K562 (cell line): ENCODE measurements at regions not wholly inside any gene's neighbourhood (a gene's known extent, or its start where the extent isn't known, plus 50 kb on each side); places are given as distances from the start of the nearest gene placed in this dataset.

Experiments
- GATAD2A ChIP-seq: fragments of 450-650 bp; IDR thresholded peaks from 2 replicates; pipeline ENCODE4 v1.6.1; 2017
- JUNB ChIP-seq: fragments of 450-650 bp; formaldehyde crosslinking; conservative IDR thresholded peaks from 2 replicates; pipeline ENCODE4 v1.4.0; 2020; ENCODE audit warnings: mild to moderate bottlenecking
- MCM7 ChIP-seq, 2 experiments: fragments of 450-650 bp; IDR thresholded peaks; 2 replicates each; pipeline ENCODE4 v1.6.1; 2016 to 2018
- RBM22 ChIP-seq: fragments of 200-400 bp; formaldehyde crosslinking; IDR thresholded peaks from 2 replicates; pipeline ENCODE4 v1.6.1; 2018; ENCODE audit warnings: low read length, low read depth; ENCODE audit not compliant: poor library complexity, severe bottlenecking
- RFX5 ChIP-seq: IDR thresholded peaks from 2 replicates; pipeline ENCODE4 v1.6.1; 2011; ENCODE audit warnings: low read depth, mild to moderate bottlenecking, improper control_type of control experiment, low read length
- TF ChIP-seq, protein P1 (sequence below): IDR thresholded peaks from 2 replicates; pipeline ENCODE4 v1.6.1; 2016; ENCODE audit warnings: missing genetic modification characterization, missing compliant biosample characterization
- TF ChIP-seq, protein P2 (sequence below): fragments of 250-450 bp; sonication (Bioruptor Pico); IDR thresholded peaks from 2 replicates; pipeline ENCODE4 v1.4.0; 2020

DNA sequence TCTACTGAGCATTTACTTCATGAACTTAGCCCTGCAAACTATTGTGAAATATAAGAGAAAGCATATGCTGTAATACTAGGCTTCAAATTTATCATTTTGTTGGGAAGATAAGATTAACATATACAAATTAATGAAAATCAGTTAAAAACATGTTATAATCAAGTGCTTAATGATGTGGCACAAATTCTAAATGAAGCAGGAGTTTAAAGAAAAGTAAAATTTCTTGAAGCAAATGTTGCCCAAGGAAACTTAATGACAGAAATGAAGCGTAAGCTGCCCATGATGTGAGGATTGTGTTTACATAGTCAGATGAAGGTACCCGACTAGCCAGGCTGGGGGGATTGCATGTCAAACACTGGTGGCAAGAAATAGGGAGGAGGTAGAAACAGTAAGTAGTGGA is 103.1 kb upstream of the GAP43 start (continued):
- TF ChIP-seq, protein P1, sequence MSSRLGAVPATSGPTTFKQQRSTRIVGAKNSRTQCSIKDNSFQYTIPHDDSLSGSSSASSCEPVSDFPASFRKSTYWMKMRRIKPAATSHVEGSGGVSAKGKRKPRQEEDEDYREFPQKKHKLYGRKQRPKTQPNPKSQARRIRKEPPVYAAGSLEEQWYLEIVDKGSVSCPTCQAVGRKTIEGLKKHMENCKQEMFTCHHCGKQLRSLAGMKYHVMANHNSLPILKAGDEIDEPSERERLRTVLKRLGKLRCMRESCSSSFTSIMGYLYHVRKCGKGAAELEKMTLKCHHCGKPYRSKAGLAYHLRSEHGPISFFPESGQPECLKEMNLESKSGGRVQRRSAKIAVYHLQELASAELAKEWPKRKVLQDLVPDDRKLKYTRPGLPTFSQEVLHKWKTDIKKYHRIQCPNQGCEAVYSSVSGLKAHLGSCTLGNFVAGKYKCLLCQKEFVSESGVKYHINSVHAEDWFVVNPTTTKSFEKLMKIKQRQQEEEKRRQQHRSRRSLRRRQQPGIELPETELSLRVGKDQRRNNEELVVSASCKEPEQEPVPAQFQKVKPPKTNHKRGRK (tag) = no peak
- no peak for TF ChIP-seq RFX5
- no peak for TF ChIP-seq GATAD2A
- no peak for TF ChIP-seq RBM22
- TF ChIP-seq MCM7 (IDR thresholded peaks at IDR 0.05) = no peak
- no peak for TF ChIP-seq JUNB
- TF ChIP-seq, protein P2, sequence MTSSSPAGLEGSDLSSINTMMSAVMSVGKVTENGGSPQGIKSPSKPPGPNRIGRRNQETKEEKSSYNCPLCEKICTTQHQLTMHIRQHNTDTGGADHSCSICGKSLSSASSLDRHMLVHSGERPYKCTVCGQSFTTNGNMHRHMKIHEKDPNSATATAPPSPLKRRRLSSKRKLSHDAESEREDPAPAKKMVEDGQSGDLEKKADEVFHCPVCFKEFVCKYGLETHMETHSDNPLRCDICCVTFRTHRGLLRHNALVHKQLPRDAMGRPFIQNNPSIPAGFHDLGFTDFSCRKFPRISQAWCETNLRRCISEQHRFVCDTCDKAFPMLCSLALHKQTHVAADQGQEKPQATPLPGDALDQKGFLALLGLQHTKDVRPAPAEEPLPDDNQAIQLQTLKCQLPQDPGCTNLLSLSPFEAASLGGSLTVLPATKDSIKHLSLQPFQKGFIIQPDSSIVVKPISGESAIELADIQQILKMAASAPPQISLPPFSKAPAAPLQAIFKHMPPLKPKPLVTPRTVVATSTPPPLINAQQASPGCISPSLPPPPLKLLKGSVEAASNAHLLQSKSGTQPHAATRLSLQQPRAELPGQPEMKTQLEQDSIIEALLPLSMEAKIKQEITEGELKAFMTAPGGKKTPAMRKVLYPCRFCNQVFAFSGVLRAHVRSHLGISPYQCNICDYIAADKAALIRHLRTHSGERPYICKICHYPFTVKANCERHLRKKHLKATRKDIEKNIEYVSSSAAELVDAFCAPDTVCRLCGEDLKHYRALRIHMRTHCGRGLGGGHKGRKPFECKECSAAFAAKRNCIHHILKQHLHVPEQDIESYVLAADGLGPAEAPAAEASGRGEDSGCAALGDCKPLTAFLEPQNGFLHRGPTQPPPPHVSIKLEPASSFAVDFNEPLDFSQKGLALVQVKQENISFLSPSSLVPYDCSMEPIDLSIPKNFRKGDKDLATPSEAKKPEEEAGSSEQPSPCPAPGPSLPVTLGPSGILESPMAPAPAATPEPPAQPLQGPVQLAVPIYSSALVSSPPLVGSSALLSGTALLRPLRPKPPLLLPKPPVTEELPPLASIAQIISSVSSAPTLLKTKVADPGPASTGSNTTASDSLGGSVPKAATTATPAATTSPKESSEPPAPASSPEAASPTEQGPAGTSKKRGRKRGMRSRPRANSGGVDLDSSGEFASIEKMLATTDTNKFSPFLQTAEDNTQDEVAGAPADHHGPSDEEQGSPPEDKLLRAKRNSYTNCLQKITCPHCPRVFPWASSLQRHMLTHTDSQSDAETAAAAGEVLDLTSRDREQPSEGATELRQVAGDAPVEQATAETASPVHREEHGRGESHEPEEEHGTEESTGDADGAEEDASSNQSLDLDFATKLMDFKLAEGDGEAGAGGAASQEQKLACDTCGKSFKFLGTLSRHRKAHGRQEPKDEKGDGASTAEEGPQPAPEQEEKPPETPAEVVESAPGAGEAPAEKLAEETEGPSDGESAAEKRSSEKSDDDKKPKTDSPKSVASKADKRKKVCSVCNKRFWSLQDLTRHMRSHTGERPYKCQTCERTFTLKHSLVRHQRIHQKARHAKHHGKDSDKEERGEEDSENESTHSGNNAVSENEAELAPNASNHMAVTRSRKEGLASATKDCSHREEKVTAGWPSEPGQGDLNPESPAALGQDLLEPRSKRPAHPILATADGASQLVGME (CRISPR knock-in tag) = no peak
